ENCODE measurements at regions not wholly inside any gene's neighbourhood (a gene's known extent, or its start where the extent isn't known, plus 50 kb on each side); places are given as distances from the start of the nearest gene placed in this dataset.

DNA sequence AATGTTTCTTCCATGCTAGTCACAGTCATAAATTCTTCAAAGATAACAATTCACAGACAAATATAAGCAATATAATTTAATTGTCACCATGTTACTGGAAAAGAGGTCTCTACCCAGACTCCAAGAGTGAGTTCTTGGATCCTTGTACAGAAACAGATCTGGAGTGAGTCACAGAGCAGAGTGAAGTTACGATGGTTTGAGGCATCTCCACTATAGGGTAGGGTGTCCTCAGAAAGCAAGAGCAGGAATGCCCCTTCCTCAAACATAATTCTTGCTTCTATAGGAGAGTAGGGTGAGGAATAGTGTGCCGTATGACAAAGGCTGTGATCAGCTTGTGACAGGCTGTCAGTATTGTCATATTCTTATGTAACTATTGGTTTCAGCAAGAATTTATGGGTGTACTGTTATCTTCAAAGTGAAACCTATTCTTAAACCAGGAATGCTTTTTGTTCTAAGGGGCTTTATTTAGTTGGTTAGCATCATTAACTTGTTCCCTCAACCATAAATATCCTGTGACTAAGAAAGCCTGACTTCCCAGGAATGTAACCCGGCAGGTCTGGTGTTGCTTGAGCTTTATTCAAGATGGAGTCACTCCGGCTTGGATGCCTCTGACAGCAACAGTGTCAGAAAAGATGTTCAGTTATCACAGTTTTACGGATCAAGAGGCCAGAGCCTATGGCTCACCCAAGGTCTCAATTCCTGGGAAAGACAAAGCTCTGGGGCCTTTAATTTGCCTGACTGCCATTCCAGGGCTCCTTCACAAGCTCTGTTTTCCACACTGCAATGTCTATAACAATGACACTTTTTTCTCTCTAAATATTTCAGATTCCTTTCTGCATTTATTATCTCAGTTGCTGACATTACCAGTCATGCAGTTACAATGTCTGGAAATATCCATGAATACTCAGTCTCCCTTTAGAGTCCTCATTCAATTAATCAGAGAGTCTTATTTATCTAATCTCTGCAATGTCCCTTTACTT lies 298.6 kb downstream of the C6orf118 start:
- CTCF ChIA-PET: interaction anchor here (0.6 kb wide), 1 partner anchor 84 kb away, joined by 5 read pairs; no protein-coding TSS in a partner anchor
- no peak for DNase-seq (ENCODE audit: extremely low spot score)
- POLR2A ChIA-PET: no interaction called here
- TF ChIP-seq NFRKB (IDR thresholded peaks at IDR 0.05): no peak
- no peak for TF ChIP-seq LEF1 (IDR thresholded peaks at IDR 0.05; ENCODE audit: borderline replicate concordance)
- TF ChIP-seq TARDBP (IDR thresholded peaks at IDR 0.05): no peak
- TF ChIP-seq FOXM1 (IDR thresholded peaks at IDR 0.05; ENCODE audit: borderline replicate concordance): no peak
- TF ChIP-seq BHLHE40 (IDR thresholded peaks at IDR 0.05; ENCODE audit: borderline replicate concordance): no peak
- TF ChIP-seq FOXA1 (IDR thresholded peaks at IDR 0.05): no peak
- no peak for TF ChIP-seq HDGF (IDR thresholded peaks at IDR 0.05; ENCODE audit: borderline replicate concordance)

GRCh38 chr6:165008971-165009370 lies 300.4 kb downstream of the C6orf118 start:
- TF ChIP-seq CTBP1 (IDR thresholded peaks at IDR 0.05; ENCODE audit: borderline replicate concordance): no peak
- ChIA-PET POLR2A (no interaction called here), CTCF (no interaction called here)
- no peak for DNase-seq (ENCODE audit: extremely low spot score)

- ChIA-PET POLR2A (no interaction called here), CTCF (no interaction called here)
- DNase-seq (ENCODE audit: extremely low spot score): no peak
- TF ChIP-seq BHLHE40 (IDR thresholded peaks at IDR 0.05; ENCODE audit: borderline replicate concordance): no peak
- TF ChIP-seq FOXK2 (IDR thresholded peaks at IDR 0.05): no peak
- TF ChIP-seq SUZ12 (IDR thresholded peaks at IDR 0.05): no peak
- TF ChIP-seq ZNF384 (IDR thresholded peaks at IDR 0.05): no peak
- TF ChIP-seq FOXM1 (IDR thresholded peaks at IDR 0.05; ENCODE audit: borderline replicate concordance): no peak
- TF ChIP-seq L3MBTL2 (conservative IDR thresholded peaks at IDR 0.05): no peak
Observed at GRCh38 chr6:165002866-165003265, 306.5 kb downstream of the C6orf118 start.

DNA sequence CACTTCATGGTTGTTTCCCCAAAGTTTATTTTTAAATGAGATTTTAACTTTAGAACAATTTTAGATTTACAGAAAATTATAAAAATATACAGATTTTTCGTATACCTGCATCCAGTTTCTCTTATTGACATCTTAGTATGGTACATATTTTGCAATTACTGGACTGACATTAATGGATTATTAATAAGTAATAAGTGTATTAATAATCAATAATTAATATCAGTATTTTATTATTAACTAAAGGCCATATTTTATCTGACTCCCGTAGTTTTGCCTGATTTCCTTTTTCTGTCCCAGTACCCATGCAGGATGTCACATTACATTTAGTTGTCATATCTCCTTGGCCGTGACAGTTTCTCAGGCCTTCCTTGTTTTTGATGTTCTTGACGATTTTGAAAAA lies 307.0 kb downstream of the C6orf118 start:
- no peak for TF ChIP-seq NFRKB (IDR thresholded peaks at IDR 0.05)
- TF ChIP-seq L3MBTL2 (conservative IDR thresholded peaks at IDR 0.05): no peak
- TF ChIP-seq FOXA1 (IDR thresholded peaks at IDR 0.05): no peak
- TF ChIP-seq FOXK2 (IDR thresholded peaks at IDR 0.05): no peak
- TF ChIP-seq CTBP1 (IDR thresholded peaks at IDR 0.05; ENCODE audit: borderline replicate concordance): no peak
- TF ChIP-seq HDGF (IDR thresholded peaks at IDR 0.05; ENCODE audit: borderline replicate concordance): no peak
- TF ChIP-seq ELF4 (IDR thresholded peaks at IDR 0.05): no peak
- TF ChIP-seq ZNF384 (IDR thresholded peaks at IDR 0.05): no peak
- TF ChIP-seq SP1 (IDR thresholded peaks at IDR 0.05): no peak
- no peak for TF ChIP-seq PKNOX1 (IDR thresholded peaks at IDR 0.05)
- no peak for TF ChIP-seq TARDBP (IDR thresholded peaks at IDR 0.05)
- no peak for TF ChIP-seq SUZ12 (IDR thresholded peaks at IDR 0.05)
- no peak for TF ChIP-seq LEF1 (IDR thresholded peaks at IDR 0.05; ENCODE audit: borderline replicate concordance)
- TF ChIP-seq BHLHE40 (IDR thresholded peaks at IDR 0.05; ENCODE audit: borderline replicate concordance): no peak
- TF ChIP-seq FOXM1 (IDR thresholded peaks at IDR 0.05; ENCODE audit: borderline replicate concordance): no peak
- TF ChIP-seq ARNT (IDR thresholded peaks at IDR 0.05): no peak
- DNase-seq (ENCODE audit: extremely low spot score): no peak
- ChIA-PET POLR2A (no interaction called here), CTCF (no interaction called here)

GRCh38 chr6:165001502-165002157 lies 307.8 kb downstream of the C6orf118 start:
- ChIA-PET CTCF (no interaction called here), POLR2A (no interaction called here)
- no peak for TF ChIP-seq NFRKB (IDR thresholded peaks at IDR 0.05)
- no peak for DNase-seq (ENCODE audit: extremely low spot score)

- ChIA-PET POLR2A (no interaction called here), CTCF (no interaction called here)
- TF ChIP-seq TARDBP (IDR thresholded peaks at IDR 0.05): no peak
- no peak for TF ChIP-seq CTBP1 (IDR thresholded peaks at IDR 0.05; ENCODE audit: borderline replicate concordance)
- no peak for TF ChIP-seq SP1 (IDR thresholded peaks at IDR 0.05)
- no peak for TF ChIP-seq SUZ12 (IDR thresholded peaks at IDR 0.05)
- TF ChIP-seq BHLHE40 (IDR thresholded peaks at IDR 0.05; ENCODE audit: borderline replicate concordance): no peak
- no peak for TF ChIP-seq ELF4 (IDR thresholded peaks at IDR 0.05)
- no peak for TF ChIP-seq HDGF (IDR thresholded peaks at IDR 0.05; ENCODE audit: borderline replicate concordance)
- no peak for TF ChIP-seq FOXM1 (IDR thresholded peaks at IDR 0.05; ENCODE audit: borderline replicate concordance)
- TF ChIP-seq ZNF384 (IDR thresholded peaks at IDR 0.05): no peak
- no peak for TF ChIP-seq FOXA1 (IDR thresholded peaks at IDR 0.05)
- TF ChIP-seq L3MBTL2 (conservative IDR thresholded peaks at IDR 0.05): no peak
- no peak for TF ChIP-seq ARNT (IDR thresholded peaks at IDR 0.05)
- no peak for TF ChIP-seq NFRKB (IDR thresholded peaks at IDR 0.05)
- no peak for TF ChIP-seq FOXK2 (IDR thresholded peaks at IDR 0.05)
- TF ChIP-seq PKNOX1 (IDR thresholded peaks at IDR 0.05): no peak
- no peak for TF ChIP-seq LEF1 (IDR thresholded peaks at IDR 0.05; ENCODE audit: borderline replicate concordance)
- no peak for DNase-seq (ENCODE audit: extremely low spot score)
Observed at GRCh38 chr6:164998297-164998696, 311.1 kb downstream of the C6orf118 start.

- CTCF ChIA-PET: no interaction called here
- DNase-seq (ENCODE audit: extremely low spot score): no peak
- POLR2A ChIA-PET: no interaction called here
- TF ChIP-seq L3MBTL2 (conservative IDR thresholded peaks at IDR 0.05) (no peak), FOXM1 (IDR thresholded peaks at IDR 0.05; ENCODE audit: borderline replicate concordance) (no peak), TARDBP (IDR thresholded peaks at IDR 0.05) (no peak), ZNF384 (IDR thresholded peaks at IDR 0.05) (no peak), SP1 (IDR thresholded peaks at IDR 0.05) (no peak), ELF4 (IDR thresholded peaks at IDR 0.05) (no peak), CTBP1 (IDR thresholded peaks at IDR 0.05; ENCODE audit: borderline replicate concordance) (no peak), BHLHE40 (IDR thresholded peaks at IDR 0.05; ENCODE audit: borderline replicate concordance) (no peak), ARNT (IDR thresholded peaks at IDR 0.05) (no peak), HDGF (IDR thresholded peaks at IDR 0.05; ENCODE audit: borderline replicate concordance) (no peak)
Observed at GRCh38 chr6:164996838-164997237, 312.6 kb downstream of the C6orf118 start.

Measured in HEK293T (cell line).